Embryonic facial prominence (tissue), 1 donor: ENCODE measurements at regions not wholly inside any gene's neighbourhood (a gene's known extent, or its start where the extent isn't known, plus 50 kb on each side); places are given as distances from the start of the nearest gene placed in this dataset.

ENCODE experiments used
- DNase-seq: peaks from one replicate; pipeline ENCODE4 v3.0.0-alpha.2; 2016; ENCODE audit errors: extremely low spot score

GRCh38 chr16:73605309-73605708, 557.4 kb upstream of the ZFHX3 start:
- DNase-seq, result no peak

GRCh38 chr16:73601911-73602310, 554.0 kb upstream of the ZFHX3 start:
- no peak for DNase-seq

- DNase-seq, result no peak
Measured at GRCh38 chr16:73599870-73600269, 551.9 kb upstream of the ZFHX3 start.

- DNase-seq, result no peak
Measured at GRCh38 chr16:73599351-73599750, 551.4 kb upstream of the ZFHX3 start.

GRCh38 chr16:73584157-73584556, 536.2 kb upstream of the ZFHX3 start:
- no peak for DNase-seq

GRCh38 chr16:73572135-73572828, 524.4 kb upstream of the ZFHX3 start:
- no peak for DNase-seq

GRCh38 chr16:73569266-73569980, 521.5 kb upstream of the ZFHX3 start:
- DNase-seq, result no peak

GRCh38 chr16:73568769-73569168, 520.8 kb upstream of the ZFHX3 start:
- DNase-seq, result no peak

GRCh38 chr16:73565925-73566324, 518.0 kb upstream of the ZFHX3 start:
- no peak for DNase-seq

GRCh38 chr16:73565263-73565662, 517.3 kb upstream of the ZFHX3 start:
- DNase-seq, result no peak

GRCh38 chr16:73563709-73564108, 515.8 kb upstream of the ZFHX3 start:
- DNase-seq, result no peak

GRCh38 chr16:73560497-73560896, 512.6 kb upstream of the ZFHX3 start:
- DNase-seq, result no peak

- DNase-seq, result no peak
Measured at GRCh38 chr16:73558219-73558618, 510.3 kb upstream of the ZFHX3 start.

- no peak for DNase-seq
Measured at GRCh38 chr16:73553941-73554660, 506.2 kb upstream of the ZFHX3 start.

- no peak for DNase-seq
Measured at GRCh38 chr16:73549984-73550631, 502.2 kb upstream of the ZFHX3 start.

- no peak for DNase-seq
Measured at GRCh38 chr16:73547552-73548403, 499.9 kb upstream of the ZFHX3 start.

- no peak for DNase-seq
Measured at GRCh38 chr16:73546341-73546845, 498.5 kb upstream of the ZFHX3 start.

GRCh38 chr16:73545755-73546154, 497.8 kb upstream of the ZFHX3 start:
- no peak for DNase-seq

- DNase-seq, result no peak
Measured at GRCh38 chr16:73545290-73545689, 497.4 kb upstream of the ZFHX3 start.

GRCh38 chr16:73544826-73545225, 496.9 kb upstream of the ZFHX3 start:
- DNase-seq, result no peak

- DNase-seq, result no peak
Measured at GRCh38 chr16:73543970-73544599, 496.2 kb upstream of the ZFHX3 start.
